ENCODE measurements at regions not wholly inside any gene's neighbourhood (a gene's known extent, or its start where the extent isn't known, plus 50 kb on each side); places are given as distances from the start of the nearest gene placed in this dataset.

DNA sequence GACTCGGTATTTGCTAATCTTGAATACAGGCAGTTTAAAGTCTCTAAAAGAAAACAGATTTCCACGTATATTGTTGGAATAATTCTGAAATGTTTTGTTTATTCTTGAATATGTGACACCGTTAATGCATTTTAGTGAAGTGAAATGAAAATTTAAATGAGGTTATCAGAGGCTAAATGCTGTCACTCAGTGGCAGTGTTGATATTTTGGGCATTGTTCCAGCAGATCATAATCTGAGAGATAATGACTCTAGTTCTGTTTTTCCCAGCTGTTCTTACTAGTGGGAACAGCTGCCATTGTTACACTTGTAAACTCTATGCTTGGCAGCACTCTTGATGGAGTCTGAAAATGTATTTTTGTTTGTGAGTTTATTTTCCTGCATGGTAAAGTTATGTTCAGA is 365.6 kb upstream of the SLC10A2 start:
- in situ Hi-C loops (cut with HindIII; ENCODE audit: low sequenced_read_pairs) = no loop called here
- no peak for DNase-seq (ENCODE audit: low read depth, low spot score)
- TF ChIP-seq, protein P1, sequence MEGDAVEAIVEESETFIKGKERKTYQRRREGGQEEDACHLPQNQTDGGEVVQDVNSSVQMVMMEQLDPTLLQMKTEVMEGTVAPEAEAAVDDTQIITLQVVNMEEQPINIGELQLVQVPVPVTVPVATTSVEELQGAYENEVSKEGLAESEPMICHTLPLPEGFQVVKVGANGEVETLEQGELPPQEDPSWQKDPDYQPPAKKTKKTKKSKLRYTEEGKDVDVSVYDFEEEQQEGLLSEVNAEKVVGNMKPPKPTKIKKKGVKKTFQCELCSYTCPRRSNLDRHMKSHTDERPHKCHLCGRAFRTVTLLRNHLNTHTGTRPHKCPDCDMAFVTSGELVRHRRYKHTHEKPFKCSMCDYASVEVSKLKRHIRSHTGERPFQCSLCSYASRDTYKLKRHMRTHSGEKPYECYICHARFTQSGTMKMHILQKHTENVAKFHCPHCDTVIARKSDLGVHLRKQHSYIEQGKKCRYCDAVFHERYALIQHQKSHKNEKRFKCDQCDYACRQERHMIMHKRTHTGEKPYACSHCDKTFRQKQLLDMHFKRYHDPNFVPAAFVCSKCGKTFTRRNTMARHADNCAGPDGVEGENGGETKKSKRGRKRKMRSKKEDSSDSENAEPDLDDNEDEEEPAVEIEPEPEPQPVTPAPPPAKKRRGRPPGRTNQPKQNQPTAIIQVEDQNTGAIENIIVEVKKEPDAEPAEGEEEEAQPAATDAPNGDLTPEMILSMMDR (IDR thresholded peaks at IDR 0.05; ENCODE audit: low read depth, low read length) = no peak
- no peak overlapping the region for H3K4me3 ChIP-seq (ENCODE audit: low read depth, low read length)

DNA sequence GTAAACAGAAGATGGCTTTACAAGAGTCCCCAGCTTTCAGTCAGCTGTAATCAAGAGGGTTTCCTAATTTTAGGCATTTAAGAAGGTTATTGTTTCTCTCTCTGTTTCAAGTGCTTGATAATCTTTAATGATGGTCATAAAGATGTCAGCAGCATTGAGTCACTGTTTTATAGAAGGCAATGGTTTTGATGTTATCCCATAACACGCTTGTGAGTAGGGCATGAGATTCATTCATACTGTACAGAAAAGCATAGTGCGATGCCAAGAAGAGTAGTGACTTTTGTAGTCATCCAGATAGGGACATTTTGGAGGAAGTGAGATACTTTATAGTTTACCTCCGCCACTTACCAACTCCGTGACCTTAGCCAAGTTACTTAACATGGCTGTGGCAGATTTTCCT is 364.2 kb upstream of the SLC10A2 start:
- H3K4me3 ChIP-seq (ENCODE audit: low read depth, low read length) = no peak overlapping the region
- no peak for DNase-seq (ENCODE audit: low read depth, low spot score)
- TF ChIP-seq, protein P1 (IDR thresholded peaks at IDR 0.05; ENCODE audit: low read depth, low read length) = no peak
- in situ Hi-C loops (cut with HindIII; ENCODE audit: low sequenced_read_pairs) = no loop called here

DNA sequence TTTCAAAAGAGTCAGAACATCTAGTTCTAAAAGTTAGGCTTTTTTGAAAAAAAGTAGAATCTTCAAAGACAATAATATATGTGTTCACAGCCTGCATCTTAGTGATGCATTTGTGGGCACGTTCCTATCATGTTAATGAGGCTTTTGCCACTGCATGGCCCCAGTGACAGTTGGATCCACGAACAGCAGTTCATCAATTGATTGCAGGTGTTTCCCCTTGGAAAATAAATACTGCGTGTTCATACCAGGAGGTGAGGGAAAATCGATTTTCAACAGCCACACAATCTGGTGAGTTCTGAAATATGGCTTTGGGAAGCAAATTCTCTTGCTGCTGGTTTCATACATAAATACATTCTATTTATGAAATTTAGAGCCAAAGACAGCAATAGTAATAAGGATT is 343.8 kb upstream of the SLC10A2 start:
- TF ChIP-seq, protein P1 (IDR thresholded peaks at IDR 0.05; ENCODE audit: low read depth, low read length) = no peak
- no peak overlapping the region for H3K4me3 ChIP-seq (ENCODE audit: low read depth, low read length)
- in situ Hi-C loops (cut with HindIII; ENCODE audit: low sequenced_read_pairs) = no loop called here
- no peak for DNase-seq (ENCODE audit: low read depth, low spot score)

DNA sequence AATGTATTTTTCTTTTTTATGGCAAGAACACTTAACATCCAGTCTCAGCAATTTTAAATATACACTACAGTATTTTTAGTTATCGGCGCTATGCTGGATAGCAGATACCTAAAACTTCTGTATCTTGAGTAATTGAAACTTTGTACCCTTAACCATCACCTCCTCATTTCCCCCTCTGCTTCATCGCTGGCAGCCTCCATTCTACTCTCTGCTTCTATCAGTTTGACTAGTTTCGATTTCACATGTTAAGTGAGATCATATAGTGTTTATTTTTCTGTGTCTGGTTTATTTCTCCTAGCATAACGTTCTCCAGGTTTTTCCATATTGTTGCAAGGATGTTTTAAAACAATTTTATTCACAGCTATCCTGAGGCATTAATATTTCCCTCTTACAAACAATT is 340.8 kb upstream of the SLC10A2 start:
- in situ Hi-C loops (cut with HindIII; ENCODE audit: low sequenced_read_pairs) = no loop called here
- TF ChIP-seq, protein P1 (IDR thresholded peaks at IDR 0.05; ENCODE audit: low read depth, low read length) = no peak
- no peak for DNase-seq (ENCODE audit: low read depth, low spot score)

DNA sequence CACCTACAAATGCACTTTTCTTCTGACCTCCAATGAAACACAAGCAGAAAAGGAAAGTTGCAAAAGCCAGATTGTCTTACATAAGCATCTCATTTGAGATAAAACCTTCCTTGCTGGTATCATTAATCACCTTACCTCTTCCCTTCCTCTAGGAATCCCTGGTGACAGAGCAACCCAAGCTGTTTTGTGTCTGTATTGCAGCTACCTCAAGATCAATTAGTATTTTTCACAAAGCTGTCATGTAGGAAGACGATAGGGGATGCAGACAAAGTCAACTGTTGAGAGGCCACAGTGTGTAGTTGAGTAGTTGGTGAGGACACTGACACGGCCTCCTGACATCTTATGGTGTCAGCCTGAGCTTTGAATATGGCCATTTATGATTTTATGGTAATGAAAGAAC is 339.1 kb upstream of the SLC10A2 start:
- TF ChIP-seq, protein P1 (IDR thresholded peaks at IDR 0.05; ENCODE audit: low read depth, low read length) = no peak
- no peak overlapping the region for H3K4me3 ChIP-seq (ENCODE audit: low read depth, low read length)
- DNase-seq (ENCODE audit: low read depth, low spot score) = no peak
- in situ Hi-C loops (cut with HindIII; ENCODE audit: low sequenced_read_pairs) = no loop called here

More for the DNA sequence above, 340.8 kb upstream of the SLC10A2 start:
- no peak overlapping the region for H3K4me3 ChIP-seq (ENCODE audit: low read depth, low read length)

DNA sequence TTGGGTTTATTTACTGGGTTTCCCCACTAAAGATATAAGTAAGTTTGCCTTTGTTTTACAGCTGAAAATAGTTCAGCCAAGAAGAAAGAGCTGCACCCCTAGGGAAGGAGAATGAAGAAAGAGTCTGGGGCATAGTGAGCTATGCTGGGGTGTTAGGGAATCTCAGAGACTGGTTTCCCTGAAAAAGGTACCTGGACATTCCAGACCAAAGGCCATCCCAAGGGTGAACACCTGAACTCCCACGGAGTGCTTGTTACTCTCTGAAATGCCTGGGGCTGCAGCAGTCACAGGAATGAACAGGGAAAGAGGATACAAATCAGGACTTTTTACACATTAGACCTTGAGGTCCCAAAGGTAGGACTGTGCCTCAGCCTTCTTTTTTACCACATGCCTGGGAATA is 337.6 kb upstream of the SLC10A2 start:
- H3K4me3 ChIP-seq (ENCODE audit: low read depth, low read length) = no peak overlapping the region
- TF ChIP-seq, protein P1 (IDR thresholded peaks at IDR 0.05; ENCODE audit: low read depth, low read length) = no peak
- no peak for DNase-seq (ENCODE audit: low read depth, low spot score)
- in situ Hi-C loops (cut with HindIII; ENCODE audit: low sequenced_read_pairs) = no loop called here

Data from astrocyte of the spinal cord (primary cell).